IPS-18a (cell line): ENCODE measurements at regions not wholly inside any gene's neighbourhood (a gene's known extent, or its start where the extent isn't known, plus 50 kb on each side); places are given as distances from the start of the nearest gene placed in this dataset.
"Not testable (repeated sequence)": the region's sequence is repeated elsewhere in the genome, so short reads cannot be mapped to it uniquely, and the experiment has no call there.

Source experiments
- H3K27ac ChIP-seq: one replicate; pipeline ENCODE4 v1.5.1; 2013; ENCODE audit warnings: low read length
- H3K27me3 ChIP-seq: one replicate; pipeline ENCODE4 v1.6.1; 2013; ENCODE audit warnings: mild to moderate bottlenecking, low read length; ENCODE audit not compliant: control insufficient read depth, insufficient read depth
- H3K36me3 ChIP-seq: one replicate; pipeline ENCODE4 v1.6.1; 2013; ENCODE audit warnings: low read depth, low read length; ENCODE audit not compliant: control insufficient read depth
- H3K4me1 ChIP-seq: one replicate; pipeline ENCODE4 v1.6.1; 2013; ENCODE audit warnings: low read depth, low read length; ENCODE audit not compliant: control insufficient read depth
- H3K4me3 ChIP-seq: one replicate; pipeline ENCODE4 v1.5.1; 2013; ENCODE audit warnings: low read length
- H3K9ac ChIP-seq: one replicate; pipeline ENCODE4 v1.6.1; 2013; ENCODE audit warnings: mild to moderate bottlenecking, low read length, moderate library complexity
- H3K9me3 ChIP-seq: one replicate; pipeline ENCODE4 v1.6.1; 2013; ENCODE audit warnings: low read depth, low read length; ENCODE audit not compliant: control insufficient read depth

DNA sequence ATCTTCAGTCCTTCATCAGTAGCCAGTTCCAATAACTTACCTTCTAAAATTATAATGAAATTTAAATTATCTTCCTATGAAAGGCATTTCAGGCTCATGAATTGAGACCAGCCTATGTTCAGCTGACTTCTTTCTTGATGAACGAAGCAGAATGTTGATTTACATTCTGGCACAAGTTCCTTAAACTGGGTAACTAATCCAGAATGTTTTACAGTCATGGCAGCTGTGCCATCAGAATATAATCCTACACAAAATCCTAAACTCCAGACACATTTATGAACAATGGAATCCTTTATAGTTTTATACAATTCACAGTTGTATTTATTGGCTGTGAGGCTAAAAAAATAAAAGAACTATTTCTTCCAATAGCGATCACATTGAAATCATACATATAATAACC, 97.3 kb upstream of the CPM start:
- H3K27ac ChIP-seq: no peak overlapping the region
- H3K4me1 ChIP-seq: no peaks in the 10 kb centered on the region
- no peaks in the 10 kb centered on the region for H3K9me3 ChIP-seq
- H3K4me3 ChIP-seq: no peak overlapping the region
- no peaks in the 10 kb centered on the region for H3K36me3 ChIP-seq
- no peak overlapping the region for H3K9ac ChIP-seq
- no peaks in the 10 kb centered on the region for H3K27me3 ChIP-seq

- Histone ChIP-seq H3K27me3 (no peaks in the 10 kb centered on the region), H3K9me3 (no peaks in the 10 kb centered on the region), H3K4me1 (no peaks in the 10 kb centered on the region), H3K9ac (no peak overlapping the region), H3K4me3 (no peak overlapping the region), H3K36me3 (no peaks in the 10 kb centered on the region), H3K27ac (no peak overlapping the region)
Observed at GRCh38 chr12:69036533-69036932, 103.6 kb upstream of the CPM start.

DNA sequence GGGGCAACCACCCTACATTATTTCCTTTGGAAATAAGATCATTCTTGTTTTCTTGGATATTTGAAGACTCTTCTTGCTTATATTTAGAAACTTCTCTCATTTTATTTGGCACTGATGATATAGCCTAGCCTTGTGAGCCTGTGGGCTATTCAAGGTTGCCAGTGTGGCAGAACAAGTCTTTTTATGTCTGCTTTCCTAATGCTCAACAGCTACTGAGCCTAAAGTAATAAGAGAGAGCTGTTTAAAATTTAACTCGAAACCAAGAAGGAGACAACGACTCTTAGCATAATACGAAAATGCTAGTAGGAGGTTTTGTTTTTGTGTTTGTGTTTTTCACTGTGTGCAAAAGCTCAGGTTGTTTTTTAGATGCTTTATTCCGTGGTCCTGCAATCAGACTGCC, 104.0 kb upstream of the CPM start:
- H3K4me3 ChIP-seq: no peak overlapping the region
- H3K36me3 ChIP-seq: no peaks in the 10 kb centered on the region
- no peaks in the 10 kb centered on the region for H3K4me1 ChIP-seq
- H3K27ac ChIP-seq: no peak overlapping the region
- H3K9ac ChIP-seq: no peak overlapping the region
- no peaks in the 10 kb centered on the region for H3K9me3 ChIP-seq
- H3K27me3 ChIP-seq: no peaks in the 10 kb centered on the region

- H3K9me3 ChIP-seq: no peaks in the 10 kb centered on the region
- H3K36me3 ChIP-seq: no peaks in the 10 kb centered on the region
- no peak overlapping the region for H3K27ac ChIP-seq
- H3K4me1 ChIP-seq: peaks cover 5% of the 10 kb centered on the region
- no peak overlapping the region for H3K4me3 ChIP-seq
- H3K9ac ChIP-seq: no peak overlapping the region
- no peaks in the 10 kb centered on the region for H3K27me3 ChIP-seq
Observed at GRCh38 chr12:69039911-69040310, 106.9 kb upstream of the CPM start.

GRCh38 chr12:69042557-69042956, 109.6 kb upstream of the CPM start:
- no peak overlapping the region for H3K9ac ChIP-seq
- H3K27me3 ChIP-seq: no peaks in the 10 kb centered on the region
- no peak overlapping the region for H3K27ac ChIP-seq
- H3K36me3 ChIP-seq: no peaks in the 10 kb centered on the region
- H3K9me3 ChIP-seq: no peaks in the 10 kb centered on the region
- no peak overlapping the region for H3K4me3 ChIP-seq
- peaks cover 9% of the 10 kb centered on the region for H3K4me1 ChIP-seq

DNA sequence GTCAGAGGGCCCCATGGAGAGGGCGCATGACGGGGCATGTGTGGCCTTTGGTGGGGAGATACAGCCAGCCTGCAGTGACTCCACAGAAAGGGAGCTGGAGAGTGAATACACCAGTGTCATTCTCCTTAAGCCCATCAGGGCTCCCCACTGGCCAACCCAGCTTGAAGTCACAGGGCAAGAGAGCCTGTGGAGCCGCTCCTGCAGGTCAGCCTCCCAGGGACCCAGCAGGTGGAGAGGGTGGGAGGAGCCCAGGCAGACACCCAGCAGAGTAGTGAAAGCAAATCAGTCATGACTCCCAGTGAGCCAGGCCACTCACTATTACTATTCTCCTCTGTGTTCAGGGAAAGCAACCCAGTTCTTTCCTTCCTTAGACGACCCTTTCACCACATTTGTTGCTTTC, 110.0 kb upstream of the CPM start:
- Histone ChIP-seq H3K36me3 (no peaks in the 10 kb centered on the region), H3K9ac (no peak overlapping the region), H3K4me1 (peaks cover 9% of the 10 kb centered on the region), H3K27me3 (no peaks in the 10 kb centered on the region), H3K27ac (no peak overlapping the region), H3K4me3 (no peak overlapping the region), H3K9me3 (no peaks in the 10 kb centered on the region)

- Histone ChIP-seq H3K27ac (no peak overlapping the region), H3K27me3 (no peaks in the 10 kb centered on the region), H3K36me3 (no peaks in the 10 kb centered on the region), H3K9ac (no peak overlapping the region), H3K9me3 (no peaks in the 10 kb centered on the region), H3K4me1 (peaks cover 9% of the 10 kb centered on the region), H3K4me3 (no peak overlapping the region)
Observed at GRCh38 chr12:69044887-69045286, 111.9 kb upstream of the CPM start.

GRCh38 chr12:69045430-69045829, 112.5 kb upstream of the CPM start:
- H3K9ac ChIP-seq: no peak overlapping the region
- no peaks in the 10 kb centered on the region for H3K27me3 ChIP-seq
- H3K9me3 ChIP-seq: no peaks in the 10 kb centered on the region
- H3K27ac ChIP-seq: no peak overlapping the region
- H3K4me3 ChIP-seq: no peak overlapping the region
- H3K36me3 ChIP-seq: no peaks in the 10 kb centered on the region
- peaks cover 9% of the 10 kb centered on the region for H3K4me1 ChIP-seq

- no peaks in the 10 kb centered on the region for H3K27me3 ChIP-seq
- H3K9ac ChIP-seq: no peak overlapping the region
- H3K9me3 ChIP-seq: no peaks in the 10 kb centered on the region
- H3K4me1 ChIP-seq: peaks cover 9% of the 10 kb centered on the region
- H3K4me3 ChIP-seq: no peak overlapping the region
- H3K36me3 ChIP-seq: no peaks in the 10 kb centered on the region
- no peak overlapping the region for H3K27ac ChIP-seq
Observed at GRCh38 chr12:69046363-69046762, 113.4 kb upstream of the CPM start.

GRCh38 chr12:69046920-69047319, 113.9 kb upstream of the CPM start:
- H3K4me1 ChIP-seq: peaks cover 9% of the 10 kb centered on the region
- H3K36me3 ChIP-seq: no peaks in the 10 kb centered on the region
- no peaks in the 10 kb centered on the region for H3K9me3 ChIP-seq
- no peak overlapping the region for H3K4me3 ChIP-seq
- H3K27me3 ChIP-seq: no peaks in the 10 kb centered on the region
- no peak overlapping the region for H3K9ac ChIP-seq
- H3K27ac ChIP-seq: no peak overlapping the region

DNA sequence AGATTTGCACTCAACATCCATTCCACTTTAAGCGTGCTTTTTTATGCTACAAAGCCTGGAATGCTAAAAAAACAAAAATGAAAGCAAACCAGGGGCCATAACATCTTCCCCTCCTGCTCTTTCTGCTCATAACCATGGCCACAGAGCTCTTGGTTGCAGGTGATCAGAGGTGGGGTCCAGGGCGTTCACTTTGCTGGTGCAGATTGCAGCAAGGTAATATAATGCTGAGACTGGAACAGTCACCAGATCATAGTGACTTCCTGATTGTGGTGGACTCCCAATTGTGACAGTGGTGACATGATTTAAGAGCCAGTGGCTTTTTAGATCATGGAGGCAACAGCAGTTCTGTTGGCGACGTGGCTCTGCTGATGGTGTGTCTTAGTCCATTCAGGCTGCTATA, 115.0 kb upstream of the CPM start:
- Histone ChIP-seq H3K27me3 (no peaks in the 10 kb centered on the region), H3K27ac (no peak overlapping the region), H3K4me3 (no peak overlapping the region), H3K9me3 (no peaks in the 10 kb centered on the region), H3K4me1 (peaks cover 14% of the 10 kb centered on the region), H3K36me3 (no peaks in the 10 kb centered on the region), H3K9ac (no peak overlapping the region)

- H3K36me3 ChIP-seq, H3K4me3 ChIP-seq, H3K27ac ChIP-seq, H3K9ac ChIP-seq, H3K9me3 ChIP-seq, H3K27me3 ChIP-seq: not testable (repeated sequence)
- peaks cover 22% of the 10 kb centered on the region for H3K4me1 ChIP-seq
Observed at GRCh38 chr12:69049855-69050254, 116.9 kb upstream of the CPM start.
